ENCODE measurements at regions not wholly inside any gene's neighbourhood (a gene's known extent, or its start where the extent isn't known, plus 50 kb on each side); places are given as distances from the start of the nearest gene placed in this dataset.

GRCh38 chr12:24270464-24270863, 321.0 kb upstream of the SOX5 start:
- no peak overlapping the region for H3K27ac ChIP-seq (ENCODE audit: low read length)
- intact Hi-C loops (cut with micrococcal nuclease): no loop called here
- no peak for DNase-seq
- H3K4me1 ChIP-seq (ENCODE audit: control insufficient read depth, insufficient read depth, low read length): no peaks in the 10 kb centered on the region
- no peaks in the 10 kb centered on the region for H3K27me3 Mint-ChIP-seq (ENCODE audit: low read depth in 2 of 2)
- no peaks in the 10 kb centered on the region for H3K4me1 Mint-ChIP-seq
- H3K36me3 ChIP-seq (ENCODE audit: control insufficient read depth, insufficient read depth, low read length): no peaks in the 10 kb centered on the region
- H3K27ac Mint-ChIP-seq: no peak overlapping the region
- no peaks in the 10 kb centered on the region for H3K36me3 Mint-ChIP-seq
- 88% methylated on average over 1 of the region's 1 CpG for WGBS (ENCODE audit: insufficient coverage)
- no peaks in the 10 kb centered on the region for H3K27me3 ChIP-seq (ENCODE audit: control insufficient read depth, insufficient read depth, low read length)
- H3K4me3 ChIP-seq (ENCODE audit: low read length): no peak overlapping the region
- H3K9me3 ChIP-seq (ENCODE audit: control insufficient read depth, insufficient read depth, low read length): no peaks in the 10 kb centered on the region
- ATAC-seq: no peak
- peaks cover 0 to 2% of the 10 kb centered on the region in 2 donors for H3K9me3 Mint-ChIP-seq
- no peak for TF ChIP-seq CTCF (IDR thresholded peaks at IDR 0.05)
- no peak overlapping the region for H3K4me3 Mint-ChIP-seq

- Histone ChIP-seq H3K9me3 (ENCODE audit: control insufficient read depth, insufficient read depth, low read length) (no peaks in the 10 kb centered on the region), H3K4me1 (ENCODE audit: control insufficient read depth, insufficient read depth, low read length) (no peaks in the 10 kb centered on the region), H3K27me3 (ENCODE audit: control insufficient read depth, insufficient read depth, low read length) (no peaks in the 10 kb centered on the region), H3K27ac (ENCODE audit: low read length) (no peak overlapping the region), H3K4me3 (ENCODE audit: low read length) (no peak overlapping the region), H3K36me3 (ENCODE audit: control insufficient read depth, insufficient read depth, low read length) (no peaks in the 10 kb centered on the region)
- no peak for TF ChIP-seq CTCF (IDR thresholded peaks at IDR 0.05)
- no CpG with 5 or more reads among the region's 1 CpG for WGBS (ENCODE audit: insufficient coverage)
- no peak overlapping the region for H3K27ac Mint-ChIP-seq
- intact Hi-C loops (cut with micrococcal nuclease): no loop called here
- H3K27me3 Mint-ChIP-seq (ENCODE audit: low read depth in 2 of 2): no peaks in the 10 kb centered on the region
- H3K4me1 Mint-ChIP-seq: no peaks in the 10 kb centered on the region
- peaks cover 0 to 2% of the 10 kb centered on the region in 2 donors for H3K9me3 Mint-ChIP-seq
- H3K36me3 Mint-ChIP-seq: no peaks in the 10 kb centered on the region
- ATAC-seq (no peak), DNase-seq (no peak)
- no peak overlapping the region for H3K4me3 Mint-ChIP-seq
These were observed 319.3 kb upstream of the SOX5 start for GRCh38 chr12:24268663-24269186.

- intact Hi-C loops (cut with micrococcal nuclease): no loop called here
- Histone ChIP-seq H3K9me3 (ENCODE audit: control insufficient read depth, insufficient read depth, low read length) (no peaks in the 10 kb centered on the region), H3K36me3 (ENCODE audit: control insufficient read depth, insufficient read depth, low read length) (no peaks in the 10 kb centered on the region), H3K4me3 (ENCODE audit: low read length) (no peak overlapping the region), H3K27me3 (ENCODE audit: control insufficient read depth, insufficient read depth, low read length) (no peaks in the 10 kb centered on the region), H3K27ac (ENCODE audit: low read length) (no peak overlapping the region), H3K4me1 (ENCODE audit: control insufficient read depth, insufficient read depth, low read length) (no peaks in the 10 kb centered on the region)
- DNase-seq (no peak), ATAC-seq (no peak)
- Mint-ChIP-seq H3K4me1 (no peaks in the 10 kb centered on the region), H3K4me3 (no peak overlapping the region), H3K27ac (no peak overlapping the region), H3K36me3 (no peaks in the 10 kb centered on the region), H3K27me3 (ENCODE audit: low read depth in 2 of 2) (no peaks in the 10 kb centered on the region), H3K9me3 (peaks cover 0 to 2% of the 10 kb centered on the region in 2 donors)
- TF ChIP-seq CTCF (IDR thresholded peaks at IDR 0.05): no peak
- no CpG with 5 or more reads among the region's 2 CpGs for WGBS (ENCODE audit: insufficient coverage)
These were observed 317.5 kb upstream of the SOX5 start for GRCh38 chr12:24266982-24267381.

GRCh38 chr12:24256684-24257083, 307.2 kb upstream of the SOX5 start:
- no peaks in the 10 kb centered on the region for H3K36me3 Mint-ChIP-seq
- no peak for ATAC-seq
- intact Hi-C loops (cut with micrococcal nuclease): no loop called here

More at GRCh38 chr12:24256684-24257083, 307.2 kb upstream of the SOX5 start:
- no peaks in the 10 kb centered on the region for H3K27me3 ChIP-seq (ENCODE audit: control insufficient read depth, insufficient read depth, low read length)
- Mint-ChIP-seq H3K4me3 (no peak overlapping the region), H3K9me3 (peaks cover 3 to 8% of the 10 kb centered on the region in 2 donors), H3K27ac (no peak overlapping the region), H3K27me3 (ENCODE audit: low read depth in 2 of 2) (no peaks in the 10 kb centered on the region), H3K4me1 (no peaks in the 10 kb centered on the region)
- H3K27ac ChIP-seq (ENCODE audit: low read length): no peak overlapping the region
- H3K9me3 ChIP-seq (ENCODE audit: control insufficient read depth, insufficient read depth, low read length): no peaks in the 10 kb centered on the region
- TF ChIP-seq CTCF (IDR thresholded peaks at IDR 0.05): no peak
- 92% methylated on average over 4 of the region's 4 CpGs for WGBS (ENCODE audit: insufficient coverage)
- DNase-seq: no peak
- no peaks in the 10 kb centered on the region for H3K4me1 ChIP-seq (ENCODE audit: control insufficient read depth, insufficient read depth, low read length)
- no peaks in the 10 kb centered on the region for H3K36me3 ChIP-seq (ENCODE audit: control insufficient read depth, insufficient read depth, low read length)
- no peak overlapping the region for H3K4me3 ChIP-seq (ENCODE audit: low read length)
